ENCODE measurements at regions not wholly inside any gene's neighbourhood (a gene's known extent, or its start where the extent isn't known, plus 50 kb on each side); places are given as distances from the start of the nearest gene placed in this dataset.

DNA sequence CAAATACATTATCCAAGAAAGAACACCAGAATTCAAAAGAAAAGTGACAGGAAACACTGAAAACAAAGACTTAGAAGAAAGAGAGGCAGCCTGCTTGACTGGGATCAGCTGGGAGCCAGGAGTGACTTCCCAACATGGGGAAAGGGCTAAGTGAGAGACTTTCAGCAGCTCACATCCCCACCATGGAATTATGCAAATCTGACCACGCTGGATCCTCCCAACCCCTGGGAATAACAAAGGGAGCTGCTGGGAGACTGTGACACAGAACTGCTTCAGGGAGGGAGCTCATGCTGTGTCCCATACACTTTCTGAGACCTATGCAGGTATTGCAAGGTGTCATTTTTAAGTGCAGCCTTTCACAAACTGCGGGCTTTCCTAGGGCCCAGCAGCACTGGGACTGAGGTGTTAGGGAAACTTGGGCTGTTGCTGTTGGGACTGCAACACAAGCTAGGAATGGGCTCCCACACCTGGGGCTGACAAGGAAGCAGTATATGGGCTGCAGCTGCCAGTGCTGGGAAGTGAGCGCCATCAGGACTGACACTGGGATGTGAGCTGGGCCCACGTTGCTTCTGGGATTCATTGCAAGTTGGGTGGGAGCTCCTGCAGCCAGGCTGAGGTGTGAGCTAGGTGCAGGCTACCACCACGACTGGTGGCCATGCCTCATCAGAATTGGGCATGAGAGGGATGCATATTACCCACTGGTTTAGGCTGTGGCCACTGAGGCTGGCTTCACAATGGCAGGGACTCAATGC lies 139.1 kb downstream of the KDR start:
- Histone ChIP-seq H2BK15ac (ENCODE audit: low read depth, low read length) (no peak overlapping the region), H3K56ac (ENCODE audit: insufficient read length, low read depth, low read length) (no peak overlapping the region), H3K23ac (ENCODE audit: insufficient read length, low read depth, low read length) (no peak overlapping the region), H3T11ph (ENCODE audit: low read length) (no peak overlapping the region), H3K79me2 (ENCODE audit: insufficient read depth, low read length) (no peaks in the 10 kb centered on the region), H2AFZ (ENCODE audit: low read length) (no peak overlapping the region), H4K91ac (ENCODE audit: insufficient read length, low read depth, low read length) (no peak overlapping the region), H4K8ac (replicated peaks; ENCODE audit: insufficient read length, low read depth, low read length) (no peak overlapping the region), H3K27ac (ENCODE audit: insufficient read length, low read depth, low read length) (peak overlapping the region; percentile 28), H3K9ac (ENCODE audit: extremely low read depth, insufficient read length, low read length) (no peak overlapping the region), H2BK5ac (ENCODE audit: insufficient read length, low read length) (no peak overlapping the region), H3K27me3 (ENCODE audit: insufficient read depth, low read length) (no peaks in the 10 kb centered on the region), H3K4me1 (ENCODE audit: insufficient read depth, low read length) (no peaks in the 10 kb centered on the region), H3K4ac (ENCODE audit: low read depth, low read length) (no peak overlapping the region), H2AK5ac (ENCODE audit: insufficient read length, low read length) (no peak overlapping the region), H3K9me3 (ENCODE audit: control insufficient read depth, low read depth, low read length) (no peaks in the 10 kb centered on the region), H3K4me2 (ENCODE audit: insufficient read depth, insufficient read length, low read length) (no peak overlapping the region), H3K79me1 (ENCODE audit: insufficient read depth, low read depth, low read length, poor library complexity, severe bottlenecking) (no peaks in the 10 kb centered on the region), H4K5ac (ENCODE audit: insufficient read length, low read depth, low read length) (no peak overlapping the region), H2BK120ac (ENCODE audit: low read depth, low read length, poor library complexity, severe bottlenecking) (no peak overlapping the region), H3K14ac (ENCODE audit: insufficient read depth, low read length) (peak overlapping the region; percentile 1), H3K18ac (ENCODE audit: insufficient read length, low read depth, low read length) (peak overlapping the region; percentile 52), H2BK20ac (ENCODE audit: low read depth, low read length, poor library complexity, severe bottlenecking) (no peak overlapping the region), H4K20me1 (ENCODE audit: control insufficient read depth, insufficient read depth, insufficient read length) (no peaks in the 10 kb centered on the region), H3K23me2 (ENCODE audit: insufficient read length, low read depth, low read length, poor library complexity, severe bottlenecking) (no peaks in the 10 kb centered on the region), H2BK12ac (ENCODE audit: insufficient read length, low read depth, low read length) (no peak overlapping the region)
- Mint-ChIP-seq H3K36me3 (ENCODE audit: insufficient read depth in 1 of 3, low read depth in 3 of 3) (peaks cover 6 to 28% (median 22%) of the 10 kb centered on the region in 3 experiments), H3K9me3 (peaks cover 24 to 26% of the 10 kb centered on the region in 2 experiments), H3K4me3 (no peak overlapping the region; a peak in 2 of 5 replicates), H3K4me1 (peaks cover 20 to 22% of the 10 kb centered on the region in 2 experiments), H3K27ac (peak overlapping the region; percentile 93 to 96 (median 94)), H3K27me3 (ENCODE audit: low read depth) (no peaks in the 10 kb centered on the region)
- TF ChIP-seq, protein P1, sequence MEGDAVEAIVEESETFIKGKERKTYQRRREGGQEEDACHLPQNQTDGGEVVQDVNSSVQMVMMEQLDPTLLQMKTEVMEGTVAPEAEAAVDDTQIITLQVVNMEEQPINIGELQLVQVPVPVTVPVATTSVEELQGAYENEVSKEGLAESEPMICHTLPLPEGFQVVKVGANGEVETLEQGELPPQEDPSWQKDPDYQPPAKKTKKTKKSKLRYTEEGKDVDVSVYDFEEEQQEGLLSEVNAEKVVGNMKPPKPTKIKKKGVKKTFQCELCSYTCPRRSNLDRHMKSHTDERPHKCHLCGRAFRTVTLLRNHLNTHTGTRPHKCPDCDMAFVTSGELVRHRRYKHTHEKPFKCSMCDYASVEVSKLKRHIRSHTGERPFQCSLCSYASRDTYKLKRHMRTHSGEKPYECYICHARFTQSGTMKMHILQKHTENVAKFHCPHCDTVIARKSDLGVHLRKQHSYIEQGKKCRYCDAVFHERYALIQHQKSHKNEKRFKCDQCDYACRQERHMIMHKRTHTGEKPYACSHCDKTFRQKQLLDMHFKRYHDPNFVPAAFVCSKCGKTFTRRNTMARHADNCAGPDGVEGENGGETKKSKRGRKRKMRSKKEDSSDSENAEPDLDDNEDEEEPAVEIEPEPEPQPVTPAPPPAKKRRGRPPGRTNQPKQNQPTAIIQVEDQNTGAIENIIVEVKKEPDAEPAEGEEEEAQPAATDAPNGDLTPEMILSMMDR (conservative IDR thresholded peaks at IDR 0.05): no peak
- no CpG with 5 or more reads among the region's 5 CpGs for WGBS (ENCODE audit: extremely low coverage, insufficient read length, low lambda C conversion rate)
- peak; percentile 86 for DNase-seq
